ENCODE measurements at regions not wholly inside any gene's neighbourhood (a gene's known extent, or its start where the extent isn't known, plus 50 kb on each side); places are given as distances from the start of the nearest gene placed in this dataset.
"Not testable (repeated sequence)": the region's sequence is repeated elsewhere in the genome, so short reads cannot be mapped to it uniquely, and the experiment has no call there.

DNA sequence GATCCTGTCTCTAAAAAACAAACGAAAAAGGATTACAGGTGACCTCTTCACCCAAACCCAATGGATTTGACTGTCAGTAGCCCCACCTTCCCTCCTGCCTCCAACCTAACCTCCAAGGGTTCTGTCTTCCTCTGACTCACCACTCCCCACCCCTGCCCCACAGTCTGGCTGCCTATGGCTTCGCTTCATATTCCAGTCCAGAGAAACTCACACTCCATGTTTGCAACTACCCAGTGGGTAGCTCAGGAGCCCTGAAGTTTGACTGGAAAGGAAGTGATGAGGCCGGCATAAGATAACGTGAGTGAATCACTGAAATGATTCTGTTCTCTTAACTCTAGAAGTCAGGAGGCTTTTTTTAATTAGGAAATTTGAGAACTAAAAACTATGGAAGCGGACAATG, 303.9 kb downstream of the FOXO1 start:
- DNase-seq (ENCODE audit: extremely low spot score): no peak
- POLR2A ChIA-PET: no interaction called here
- TF ChIP-seq SUZ12 (IDR thresholded peaks at IDR 0.05) (no peak), BHLHE40 (IDR thresholded peaks at IDR 0.05; ENCODE audit: borderline replicate concordance) (no peak), TARDBP (IDR thresholded peaks at IDR 0.05) (no peak), ZNF384 (IDR thresholded peaks at IDR 0.05) (no peak), NFRKB (IDR thresholded peaks at IDR 0.05) (no peak), HDGF (IDR thresholded peaks at IDR 0.05; ENCODE audit: borderline replicate concordance) (no peak), ARNT (IDR thresholded peaks at IDR 0.05) (no peak), FOXM1 (IDR thresholded peaks at IDR 0.05; ENCODE audit: borderline replicate concordance) (no peak), L3MBTL2 (conservative IDR thresholded peaks at IDR 0.05) (no peak), ELF4 (IDR thresholded peaks at IDR 0.05) (no peak), LEF1 (IDR thresholded peaks at IDR 0.05; ENCODE audit: borderline replicate concordance) (no peak), SP1 (IDR thresholded peaks at IDR 0.05) (no peak), FOXA1 (IDR thresholded peaks at IDR 0.05) (no peak), CTBP1 (IDR thresholded peaks at IDR 0.05; ENCODE audit: borderline replicate concordance) (no peak), FOXK2 (IDR thresholded peaks at IDR 0.05) (no peak)
- TF ChIP-seq, protein P1, sequence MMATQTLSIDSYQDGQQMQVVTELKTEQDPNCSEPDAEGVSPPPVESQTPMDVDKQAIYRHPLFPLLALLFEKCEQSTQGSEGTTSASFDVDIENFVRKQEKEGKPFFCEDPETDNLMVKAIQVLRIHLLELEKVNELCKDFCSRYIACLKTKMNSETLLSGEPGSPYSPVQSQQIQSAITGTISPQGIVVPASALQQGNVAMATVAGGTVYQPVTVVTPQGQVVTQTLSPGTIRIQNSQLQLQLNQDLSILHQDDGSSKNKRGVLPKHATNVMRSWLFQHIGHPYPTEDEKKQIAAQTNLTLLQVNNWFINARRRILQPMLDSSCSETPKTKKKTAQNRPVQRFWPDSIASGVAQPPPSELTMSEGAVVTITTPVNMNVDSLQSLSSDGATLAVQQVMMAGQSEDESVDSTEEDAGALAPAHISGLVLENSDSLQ (IDR thresholded peaks at IDR 0.05): no peak
- CTCF ChIA-PET: no interaction called here

DNA sequence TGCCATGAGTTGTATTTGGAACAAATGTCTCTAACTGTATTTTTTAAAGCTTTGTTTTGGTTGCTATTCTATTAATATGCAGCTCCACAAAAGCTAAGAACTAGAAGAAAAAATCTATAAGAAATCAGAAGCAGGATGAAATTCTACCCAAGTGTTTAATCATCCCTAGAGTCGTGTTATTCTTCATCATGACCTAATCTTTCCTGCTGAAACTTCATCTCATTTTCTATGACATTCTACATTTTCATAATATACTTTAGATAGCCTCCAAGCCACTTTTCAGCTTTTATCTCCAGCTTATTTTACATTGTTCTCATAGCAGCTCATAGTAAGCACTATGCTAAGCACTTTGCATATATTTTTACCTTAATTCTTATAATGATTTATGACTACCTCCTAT, 302.8 kb downstream of the FOXO1 start:
- ChIA-PET POLR2A (no interaction called here), CTCF (no interaction called here)
- TF ChIP-seq FOXK2 (IDR thresholded peaks at IDR 0.05): no peak
- no peak for TF ChIP-seq ARNT (IDR thresholded peaks at IDR 0.05)
- TF ChIP-seq SP1 (IDR thresholded peaks at IDR 0.05): no peak
- TF ChIP-seq L3MBTL2 (conservative IDR thresholded peaks at IDR 0.05): no peak
- TF ChIP-seq ZNF384 (IDR thresholded peaks at IDR 0.05): no peak
- TF ChIP-seq, protein P1 (IDR thresholded peaks at IDR 0.05): no peak
- TF ChIP-seq ELF4 (IDR thresholded peaks at IDR 0.05): no peak
- no peak for TF ChIP-seq HDGF (IDR thresholded peaks at IDR 0.05; ENCODE audit: borderline replicate concordance)
- TF ChIP-seq BHLHE40 (IDR thresholded peaks at IDR 0.05; ENCODE audit: borderline replicate concordance): no peak
- TF ChIP-seq TARDBP (IDR thresholded peaks at IDR 0.05): no peak
- TF ChIP-seq SUZ12 (IDR thresholded peaks at IDR 0.05): no peak
- no peak for TF ChIP-seq NFRKB (IDR thresholded peaks at IDR 0.05)
- no peak for TF ChIP-seq CTBP1 (IDR thresholded peaks at IDR 0.05; ENCODE audit: borderline replicate concordance)
- TF ChIP-seq LEF1 (IDR thresholded peaks at IDR 0.05; ENCODE audit: borderline replicate concordance): no peak
- no peak for TF ChIP-seq FOXM1 (IDR thresholded peaks at IDR 0.05; ENCODE audit: borderline replicate concordance)
- no peak for TF ChIP-seq FOXA1 (IDR thresholded peaks at IDR 0.05)
- DNase-seq (ENCODE audit: extremely low spot score): no peak

DNA sequence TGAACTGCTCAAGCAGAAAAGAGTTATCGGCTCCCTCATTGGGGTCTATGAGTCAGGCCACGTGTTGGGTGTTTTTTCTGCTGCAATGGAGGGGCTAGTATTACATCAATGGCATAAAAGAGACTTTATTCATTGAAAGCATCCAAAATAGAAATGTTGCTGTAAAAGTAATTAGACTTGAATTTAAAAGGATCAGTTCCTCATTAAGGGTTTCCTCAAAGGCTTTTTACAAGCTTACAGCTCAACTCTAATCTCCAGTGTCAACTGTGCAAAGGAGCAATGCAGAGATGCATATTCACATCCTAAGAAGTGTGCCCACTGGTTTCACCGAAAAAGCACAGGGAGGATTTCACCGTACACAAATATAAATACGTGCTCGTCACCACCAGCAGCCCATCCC, 300.3 kb downstream of the FOXO1 start:
- POLR2A ChIA-PET: no interaction called here

DNA sequence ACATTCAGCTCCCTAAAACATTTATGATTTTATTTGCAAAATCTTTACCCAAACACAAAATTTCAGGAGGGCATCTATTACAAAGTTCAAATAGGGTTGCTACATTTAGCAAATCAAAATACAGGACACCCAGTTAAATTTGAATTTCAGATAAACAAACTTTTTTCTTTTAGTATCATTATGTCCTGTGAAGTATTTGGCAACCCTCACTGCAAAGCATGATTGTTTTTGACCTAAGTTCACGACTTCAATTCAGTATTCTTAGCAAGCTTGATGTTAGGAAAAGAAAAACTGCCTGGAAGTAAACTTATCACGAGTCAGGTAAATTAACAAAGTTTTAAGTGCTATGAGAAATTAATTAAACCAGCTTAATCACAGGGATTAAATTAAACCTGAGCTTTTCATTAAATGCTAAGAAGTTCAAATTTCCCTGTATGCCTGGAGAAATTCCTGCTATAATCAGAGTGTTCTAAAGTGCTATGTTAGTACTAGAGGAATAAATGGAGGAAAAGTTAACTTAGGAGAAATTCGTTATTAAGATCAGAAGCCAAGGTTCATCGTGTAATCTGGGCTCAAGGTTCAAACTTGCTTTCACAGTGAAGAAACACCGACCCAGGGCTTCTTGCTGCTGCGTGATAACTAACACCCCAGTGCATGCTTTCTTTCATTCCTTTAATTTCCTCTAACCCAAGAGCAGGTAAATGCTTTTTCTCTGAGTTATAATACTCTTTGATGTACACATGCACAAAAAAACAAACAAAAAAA, 298.1 kb downstream of the FOXO1 start:
- TF ChIP-seq FOXM1 (IDR thresholded peaks at IDR 0.05; ENCODE audit: borderline replicate concordance): no peak
- TF ChIP-seq, protein P1 (IDR thresholded peaks at IDR 0.05): no peak
- TF ChIP-seq TARDBP (IDR thresholded peaks at IDR 0.05): no peak
- TF ChIP-seq ELF4 (IDR thresholded peaks at IDR 0.05): no peak
- TF ChIP-seq HDGF (IDR thresholded peaks at IDR 0.05; ENCODE audit: borderline replicate concordance): no peak
- TF ChIP-seq ZNF384 (IDR thresholded peaks at IDR 0.05): no peak
- no peak for TF ChIP-seq CTBP1 (IDR thresholded peaks at IDR 0.05; ENCODE audit: borderline replicate concordance)
- no peak for TF ChIP-seq FOXK2 (IDR thresholded peaks at IDR 0.05)
- no peak for TF ChIP-seq ARNT (IDR thresholded peaks at IDR 0.05)
- DNase-seq (ENCODE audit: extremely low spot score): no peak
- CTCF ChIA-PET: no interaction called here
- POLR2A ChIA-PET: no interaction called here

More for the DNA sequence above, 300.3 kb downstream of the FOXO1 start:
- TF ChIP-seq BHLHE40 (IDR thresholded peaks at IDR 0.05; ENCODE audit: borderline replicate concordance): no peak
- no peak for TF ChIP-seq NFRKB (IDR thresholded peaks at IDR 0.05)
- TF ChIP-seq HDGF (IDR thresholded peaks at IDR 0.05; ENCODE audit: borderline replicate concordance): no peak
- TF ChIP-seq, protein P1 (IDR thresholded peaks at IDR 0.05): no peak
- CTCF ChIA-PET: no interaction called here
- DNase-seq (ENCODE audit: extremely low spot score): no peak

DNA sequence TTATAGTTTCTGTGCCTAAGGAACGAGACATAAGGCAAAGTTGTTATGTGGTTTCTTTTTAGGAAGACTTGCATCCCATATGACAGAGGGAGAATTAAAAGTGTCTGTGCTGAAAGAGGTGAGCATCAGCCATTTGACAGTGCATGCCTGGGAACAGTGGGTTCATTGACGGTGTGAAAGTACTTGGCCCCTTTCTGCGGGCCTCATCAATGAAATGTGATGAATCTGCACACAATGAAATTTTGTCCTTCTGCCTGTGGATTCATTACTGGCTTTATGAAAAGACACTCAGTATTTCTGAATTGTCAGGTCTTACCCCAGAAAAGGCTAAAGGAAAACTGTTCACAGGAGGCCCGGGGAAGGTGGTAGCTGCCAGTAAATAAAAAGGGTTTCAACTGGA, 295.8 kb downstream of the FOXO1 start:
- CTCF ChIA-PET: no interaction called here
- DNase-seq (ENCODE audit: extremely low spot score): no peak
- POLR2A ChIA-PET: no interaction called here

DNA sequence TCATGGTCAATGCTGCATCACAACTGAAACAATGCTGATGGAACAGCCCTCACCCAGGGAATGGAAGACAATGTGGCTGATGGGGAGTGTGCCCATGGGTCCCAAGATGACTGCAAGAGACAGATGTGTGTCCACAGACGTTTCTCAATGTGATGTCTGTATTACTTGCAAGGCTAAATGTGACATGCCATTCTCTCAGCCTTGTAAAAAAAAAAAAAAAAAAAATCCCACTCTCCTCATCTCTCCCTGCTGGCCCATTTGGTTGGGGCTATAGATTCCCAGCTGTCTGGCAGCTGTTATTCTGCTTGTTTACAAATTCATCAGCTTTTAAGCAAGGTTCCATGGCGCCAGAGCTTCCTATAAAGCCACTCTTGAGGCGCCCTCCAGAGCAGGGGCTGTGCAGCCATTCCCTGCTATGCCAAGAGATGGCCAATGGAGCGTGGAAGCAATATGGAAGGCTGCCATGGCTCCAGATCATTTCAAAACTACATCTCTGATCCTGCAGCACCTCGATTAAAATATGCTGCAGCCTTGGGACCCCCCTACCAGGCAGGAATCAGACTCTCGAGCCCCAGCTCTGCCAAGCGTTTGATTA, 294.8 kb downstream of the FOXO1 start:
- TF ChIP-seq FOXM1 (IDR thresholded peaks at IDR 0.05; ENCODE audit: borderline replicate concordance): no peak
- TF ChIP-seq ELF4 (IDR thresholded peaks at IDR 0.05): no peak
- TF ChIP-seq, protein P1 (IDR thresholded peaks at IDR 0.05): no peak
- no peak for TF ChIP-seq HDGF (IDR thresholded peaks at IDR 0.05; ENCODE audit: borderline replicate concordance)
- TF ChIP-seq L3MBTL2 (conservative IDR thresholded peaks at IDR 0.05): no peak
- TF ChIP-seq SP1 (IDR thresholded peaks at IDR 0.05): no peak
- no peak for TF ChIP-seq BHLHE40 (IDR thresholded peaks at IDR 0.05; ENCODE audit: borderline replicate concordance)
- no peak for TF ChIP-seq CTBP1 (IDR thresholded peaks at IDR 0.05; ENCODE audit: borderline replicate concordance)
- no peak for TF ChIP-seq LEF1 (IDR thresholded peaks at IDR 0.05; ENCODE audit: borderline replicate concordance)
- no peak for DNase-seq (ENCODE audit: extremely low spot score)
- ChIA-PET POLR2A (no interaction called here), CTCF (interaction anchor here (0.6 kb wide), 1 partner anchor 310 kb away, joined by 3 read pairs; no protein-coding TSS in a partner anchor)

More for the DNA sequence above, 295.8 kb downstream of the FOXO1 start:
- TF ChIP-seq ARNT (IDR thresholded peaks at IDR 0.05) (no peak), FOXM1 (IDR thresholded peaks at IDR 0.05; ENCODE audit: borderline replicate concordance) (no peak)

DNA sequence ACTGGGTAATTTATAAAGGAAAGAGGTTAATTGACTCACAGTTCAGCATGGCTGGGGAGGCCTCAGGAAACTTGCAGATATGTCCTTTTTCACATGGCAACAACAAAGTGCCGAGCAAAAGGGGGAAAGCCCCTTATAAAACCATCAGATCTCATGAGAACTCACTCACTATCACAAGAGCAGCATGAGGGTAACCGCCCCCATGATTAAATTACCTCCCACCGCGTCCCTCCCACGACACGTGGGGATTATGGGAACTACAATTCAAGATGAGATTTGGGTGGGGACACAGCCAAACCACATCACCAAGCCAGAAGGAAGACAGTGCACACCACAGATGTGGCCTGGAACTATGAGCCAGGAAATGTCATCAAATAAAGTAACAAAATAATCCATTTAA, 292.8 kb downstream of the FOXO1 start:
- POLR2A ChIA-PET, CTCF ChIA-PET: not testable (repeated sequence)

More for the DNA sequence above, 292.8 kb downstream of the FOXO1 start:
- not testable (repeated sequence) for DNase-seq (ENCODE audit: extremely low spot score)
